ENCODE measurements at regions not wholly inside any gene's neighbourhood (a gene's known extent, or its start where the extent isn't known, plus 50 kb on each side); places are given as distances from the start of the nearest gene placed in this dataset.

DNA sequence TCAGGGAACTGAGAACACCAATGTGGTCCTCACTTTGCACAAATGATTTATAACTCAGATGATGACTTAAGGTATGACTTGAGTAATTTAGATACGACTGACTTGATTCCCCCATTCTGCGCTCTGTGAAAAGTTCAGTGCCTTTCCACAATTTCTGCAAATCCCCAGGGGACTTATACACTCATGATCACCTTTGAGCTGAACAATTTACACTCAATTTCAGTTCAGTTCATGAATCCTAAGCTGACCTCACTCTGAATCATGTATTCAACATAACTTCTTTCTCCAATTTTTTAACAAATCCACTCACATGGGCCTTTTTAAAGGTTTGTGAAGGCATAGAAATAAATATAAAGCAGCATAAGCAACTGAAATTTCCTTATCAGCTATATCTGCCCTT is 274.2 kb downstream of the FAM76B start:
- no peak for DNase-seq (ENCODE audit: low read depth in 2 of 2)

DNA sequence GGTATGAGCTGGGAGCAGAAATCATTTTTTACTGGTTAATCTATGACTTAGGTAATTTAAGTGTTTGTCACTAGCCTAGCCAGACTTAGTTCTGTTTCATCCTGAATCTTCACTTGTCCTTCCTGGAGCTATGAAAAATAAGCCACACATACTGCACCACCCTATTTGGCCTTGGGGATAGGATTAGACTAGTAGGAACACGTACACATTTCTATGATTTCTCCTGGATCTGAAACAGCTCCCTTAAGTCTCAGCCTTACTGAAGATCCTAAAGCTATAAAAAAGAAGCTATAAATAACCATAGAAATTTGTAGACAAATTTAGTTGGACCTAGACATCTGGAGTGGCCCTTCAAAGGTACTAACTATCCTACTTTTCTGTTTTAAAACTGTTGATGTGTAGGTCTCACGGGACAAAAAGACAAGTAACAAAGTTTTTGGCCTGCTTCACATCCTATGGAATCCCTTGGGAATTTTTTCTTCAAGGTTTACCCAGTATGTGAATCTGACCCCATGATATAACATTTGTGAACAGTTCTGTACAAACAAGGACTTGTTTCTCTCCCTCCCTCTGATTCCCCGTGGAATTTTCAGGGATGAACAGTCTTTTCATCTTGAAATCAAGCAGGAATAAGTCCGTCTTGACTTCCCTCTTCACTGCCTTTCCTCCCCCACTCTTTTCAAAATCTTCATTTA is 275.0 kb downstream of the FAM76B start:
- DNase-seq (ENCODE audit: low read depth in 2 of 2), result no peak

DNA sequence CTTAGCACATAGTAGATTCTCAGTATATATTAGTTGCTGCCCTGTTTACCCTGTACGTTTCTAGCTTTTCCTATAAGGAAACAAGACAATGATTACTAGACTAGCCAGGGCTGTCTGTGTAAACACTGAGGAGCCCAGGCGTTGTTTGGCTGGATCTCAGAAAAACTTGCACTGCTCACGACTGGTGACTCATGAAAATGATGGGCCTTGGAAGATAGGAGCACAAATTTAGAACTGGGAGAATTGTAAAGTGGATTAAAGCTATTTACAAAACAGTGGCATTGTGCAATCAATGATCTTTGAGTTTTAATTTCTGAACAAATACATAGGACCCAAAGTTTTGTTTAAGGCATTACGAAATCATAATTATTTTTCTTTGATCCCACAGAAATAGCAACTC is 276.9 kb downstream of the FAM76B start:
- DNase-seq (ENCODE audit: low read depth in 2 of 2), result no peak

DNA sequence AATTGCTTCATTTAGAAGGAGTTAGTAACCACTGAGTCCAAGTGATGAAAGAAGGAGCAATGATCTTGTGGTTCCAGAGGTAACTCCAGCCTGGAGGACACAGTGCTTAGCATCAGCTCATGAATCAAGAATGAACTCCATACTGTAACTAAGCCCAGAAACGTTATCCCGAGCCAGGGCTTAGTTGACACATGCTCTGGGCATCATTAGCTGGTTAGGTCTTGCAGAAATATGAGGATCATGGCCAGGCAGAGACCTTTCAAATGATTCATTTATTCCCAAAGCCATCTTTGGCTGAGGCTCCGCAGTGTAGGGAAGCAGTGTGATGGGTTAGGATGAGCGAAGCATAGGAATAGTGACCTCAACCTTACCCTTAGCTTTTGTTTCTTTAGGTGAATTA is 277.4 kb downstream of the FAM76B start:
- DNase-seq (ENCODE audit: low read depth in 2 of 2), result no peak

DNA sequence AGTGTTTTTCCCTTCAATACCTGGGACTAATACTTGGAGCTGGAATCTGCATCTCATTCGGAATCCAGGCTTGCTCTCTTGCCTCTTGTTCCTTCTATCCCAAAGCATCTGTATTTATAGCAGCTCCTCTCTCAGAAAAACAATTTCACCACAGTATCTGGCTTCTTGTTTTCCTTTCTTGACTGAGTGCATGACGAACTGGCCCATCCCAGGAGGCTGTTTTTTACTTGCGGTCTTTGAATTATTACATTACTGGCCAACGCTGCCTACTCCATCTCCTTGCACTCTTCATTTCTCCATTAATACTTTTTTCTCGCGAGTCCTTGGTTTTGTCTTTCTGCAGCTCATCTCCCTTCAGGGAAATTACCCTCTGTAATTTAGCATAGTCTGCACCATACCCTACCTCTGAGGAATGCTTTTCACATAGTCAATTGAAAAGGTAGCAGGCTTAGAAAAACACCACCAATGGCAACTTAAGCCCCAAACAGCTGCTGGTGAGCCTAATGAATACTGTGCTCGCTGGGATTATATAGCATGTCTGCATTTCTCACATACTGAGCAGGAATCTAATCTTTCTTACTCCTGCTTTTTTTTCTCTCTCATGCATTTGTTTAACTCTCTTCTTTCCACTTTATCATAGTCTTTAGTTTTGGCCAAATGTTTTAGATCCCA is 277.4 kb upstream of the SESN3 start:
- no peak for DNase-seq (ENCODE audit: low read depth in 2 of 2)

DNA sequence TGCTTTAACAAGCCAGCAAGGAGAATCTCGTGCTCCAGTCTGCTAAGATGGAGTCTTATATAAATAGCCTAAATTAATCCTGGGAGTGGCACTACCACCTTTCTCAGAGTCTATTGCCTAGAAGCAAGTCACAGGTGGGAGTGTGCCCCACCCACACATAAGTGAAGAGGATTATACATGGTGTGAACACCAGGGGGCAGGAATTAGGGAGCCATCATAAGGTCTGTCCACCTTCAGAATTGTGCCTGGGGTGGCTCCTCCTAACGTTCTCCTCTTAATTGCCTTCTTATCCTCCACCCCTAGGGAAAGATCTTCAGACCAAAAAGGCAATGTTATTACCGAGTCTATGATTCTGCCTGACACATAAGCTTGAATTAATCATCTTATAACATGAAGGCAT is 276.8 kb upstream of the SESN3 start:
- DNase-seq (ENCODE audit: low read depth in 2 of 2), result no peak

DNA sequence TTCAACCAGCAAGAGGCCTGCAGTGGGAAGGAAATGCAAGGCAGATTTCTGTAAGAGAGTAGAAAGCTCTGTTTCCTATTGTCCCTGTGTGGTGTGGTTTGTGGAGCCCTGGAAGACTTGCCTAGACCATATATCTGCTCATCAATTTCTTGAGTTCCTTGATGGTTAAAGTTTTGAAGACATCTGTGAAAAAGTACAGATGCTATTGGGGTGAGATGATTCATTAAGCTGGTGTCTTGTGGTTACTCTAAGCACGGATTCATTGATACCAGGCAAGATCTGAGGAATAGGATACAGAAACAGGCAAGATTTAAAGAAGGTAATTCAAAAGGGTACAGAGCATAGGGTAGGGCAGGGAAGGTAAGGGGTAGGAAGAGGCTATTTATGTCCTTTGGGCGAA is 275.8 kb upstream of the SESN3 start:
- DNase-seq (ENCODE audit: low read depth in 2 of 2), result no peak

DNA sequence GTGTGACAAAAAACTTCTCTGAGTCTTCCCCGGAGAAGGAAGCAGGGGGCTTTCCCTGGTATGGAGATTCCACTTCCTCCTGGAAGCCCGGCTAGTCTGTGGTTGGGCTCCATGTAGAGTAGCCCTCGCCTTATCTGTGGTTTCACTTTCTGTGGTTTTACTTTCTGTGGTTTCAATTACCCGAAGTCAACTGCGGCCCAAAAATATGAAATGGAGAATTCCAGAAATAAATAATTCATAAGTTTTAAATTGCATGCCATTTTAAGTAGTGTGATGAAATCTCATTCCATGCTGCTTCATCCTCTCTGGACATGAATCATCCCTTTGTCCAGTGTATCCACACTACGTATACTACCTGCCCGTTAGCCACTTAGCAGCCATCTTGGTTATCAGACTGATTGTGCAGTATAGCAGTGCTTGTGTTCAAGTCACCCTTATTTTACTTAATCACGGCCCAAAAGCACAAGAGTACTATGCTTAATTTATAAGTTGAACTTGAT is 275.0 kb upstream of the SESN3 start:
- DNase-seq (ENCODE audit: low read depth in 2 of 2), result no peak

DNA sequence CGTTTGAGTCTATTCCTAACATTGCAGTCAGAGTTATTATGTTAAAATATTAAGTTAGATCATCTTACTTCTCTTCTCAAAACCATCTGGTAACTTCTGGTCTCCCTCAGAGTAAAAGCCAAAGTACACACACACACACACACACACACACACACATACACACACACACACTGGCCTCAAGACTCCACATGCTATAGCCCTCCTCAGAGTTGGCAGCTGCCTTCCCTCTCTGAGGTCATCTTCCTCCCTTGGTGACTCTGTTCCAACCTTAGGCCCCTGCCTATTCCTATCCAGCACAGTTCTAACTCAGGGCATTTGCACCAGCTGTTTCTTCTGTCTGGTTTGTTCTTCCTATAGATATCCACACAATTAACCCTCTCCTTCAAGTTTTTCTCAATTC is 272.0 kb upstream of the SESN3 start:
- no peak for DNase-seq (ENCODE audit: low read depth in 2 of 2)

DNA sequence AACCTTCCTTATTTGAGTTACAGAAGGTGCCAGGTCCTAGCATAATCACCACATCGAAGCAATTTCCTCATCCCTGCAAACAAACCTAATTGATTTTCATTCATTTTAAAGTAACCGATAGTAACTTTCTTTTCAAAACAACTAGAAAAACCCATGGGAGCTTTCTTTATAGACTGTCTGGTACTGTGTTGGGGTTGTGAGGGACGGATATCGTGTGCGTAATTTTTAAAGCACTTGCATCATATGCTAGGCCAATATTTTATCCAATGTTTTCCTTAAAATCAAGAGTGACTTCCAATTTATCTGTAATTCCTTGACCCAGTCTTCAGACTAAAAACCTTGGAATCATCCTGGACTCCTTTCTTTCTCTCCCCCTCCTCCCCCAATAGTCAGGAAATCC is 271.5 kb upstream of the SESN3 start:
- no peak for DNase-seq (ENCODE audit: low read depth in 2 of 2)

DNA sequence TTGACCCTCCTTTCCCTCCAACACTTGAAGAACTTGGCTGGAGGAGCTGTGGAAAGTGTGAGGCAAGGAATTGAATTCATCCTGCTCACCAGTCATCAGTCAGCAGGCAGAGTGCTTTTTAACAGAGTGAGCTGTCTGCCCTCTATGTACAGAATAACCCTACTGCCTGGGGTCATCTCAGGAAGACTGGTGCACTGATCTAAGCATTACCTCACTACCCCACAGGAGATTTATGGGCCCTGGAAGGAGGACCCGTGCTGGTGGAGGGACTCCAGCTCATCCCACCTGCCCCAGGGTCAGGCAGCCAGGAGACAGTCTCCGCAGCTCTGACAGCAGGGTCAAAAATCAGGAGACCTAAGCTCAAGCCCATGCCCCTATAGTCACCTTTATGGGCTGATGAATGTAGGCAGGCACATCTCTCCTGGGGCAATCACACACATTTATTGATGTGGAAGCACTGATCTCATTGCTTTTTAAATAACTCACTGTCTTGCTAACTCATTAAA is 270.8 kb upstream of the SESN3 start:
- no peak for DNase-seq (ENCODE audit: low read depth in 2 of 2)

DNA sequence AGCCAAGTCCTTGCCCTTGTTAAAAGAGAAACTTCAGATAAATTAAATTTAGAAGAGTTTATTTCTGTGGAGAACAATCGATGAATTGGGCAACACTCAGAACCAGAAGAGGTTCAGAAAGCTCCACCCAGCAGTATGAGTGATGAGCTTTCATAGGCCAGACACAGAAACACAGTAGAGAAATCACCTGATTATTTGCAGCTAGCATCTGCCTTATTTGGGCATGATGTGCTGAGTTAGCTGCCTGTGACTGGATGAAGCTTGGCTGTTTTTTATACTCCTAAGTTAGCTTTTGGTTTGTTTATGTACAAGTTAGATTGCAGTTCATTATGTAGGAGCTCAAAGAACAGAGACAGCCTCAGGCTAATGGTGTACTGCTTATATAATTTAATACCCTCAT is 269.5 kb upstream of the SESN3 start:
- no peak for DNase-seq (ENCODE audit: low read depth in 2 of 2)

DNA sequence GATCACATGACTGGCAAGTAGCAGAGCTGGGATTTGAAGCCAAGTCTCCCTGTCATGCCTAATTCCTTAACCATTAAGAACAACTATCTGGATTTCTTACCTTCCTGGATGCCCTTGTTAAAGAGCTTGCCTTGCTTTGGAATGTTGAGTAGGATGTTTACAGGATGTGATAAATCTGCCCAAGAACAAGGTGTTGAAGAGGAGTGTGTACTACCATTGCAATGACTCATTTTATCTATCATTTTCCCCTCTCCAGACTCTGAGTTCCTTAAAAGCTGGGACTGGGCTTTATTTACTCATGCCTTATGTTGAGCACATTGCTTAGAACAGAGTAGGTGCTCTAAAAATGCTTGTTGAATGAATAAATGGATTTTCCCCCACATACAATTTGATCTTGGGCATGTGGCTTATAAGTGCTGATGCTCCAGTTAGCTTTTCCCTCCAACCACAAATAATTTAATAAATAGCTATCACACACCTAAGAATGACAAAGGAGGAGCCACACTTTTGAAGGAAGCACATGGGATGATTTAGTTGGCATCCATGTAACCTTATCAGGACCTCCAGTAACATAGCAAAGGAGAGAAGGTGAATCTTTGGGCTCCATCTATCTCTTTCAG is 268.6 kb upstream of the SESN3 start:
- DNase-seq (ENCODE audit: low read depth in 2 of 2), result no peak

DNA sequence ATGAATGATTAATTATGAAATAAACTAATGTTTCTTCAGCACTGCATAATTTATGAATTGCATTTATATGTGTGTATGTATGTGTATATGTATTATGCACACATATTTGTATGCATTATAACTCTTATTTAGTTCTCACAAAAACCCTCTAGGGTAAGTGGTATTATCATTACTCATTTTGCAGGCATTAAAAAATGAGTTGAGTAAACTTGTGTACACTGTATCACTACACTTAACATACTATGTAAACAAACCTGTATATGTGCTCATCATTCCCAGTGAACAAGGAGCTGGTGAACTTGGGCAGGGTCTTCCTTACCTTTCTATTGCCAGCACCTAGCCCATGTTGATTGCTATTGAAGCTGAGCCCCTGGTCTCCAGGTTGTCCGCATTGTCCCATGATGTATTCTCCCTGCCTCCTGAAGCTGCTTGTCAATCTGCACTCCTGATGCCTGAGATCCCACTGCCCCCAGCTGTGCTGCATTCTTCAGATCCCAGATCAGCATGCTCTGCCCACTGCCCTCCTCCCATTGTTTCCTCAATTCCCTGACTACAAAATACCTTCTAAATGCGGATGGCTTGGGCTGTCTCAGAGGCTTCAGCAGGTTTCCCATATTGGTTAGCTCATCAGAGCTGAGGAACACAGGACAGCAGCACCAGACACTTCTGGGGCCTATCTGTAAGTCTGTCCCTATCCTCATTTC is 267.9 kb upstream of the SESN3 start:
- DNase-seq (ENCODE audit: low read depth in 2 of 2), result no peak

DNA sequence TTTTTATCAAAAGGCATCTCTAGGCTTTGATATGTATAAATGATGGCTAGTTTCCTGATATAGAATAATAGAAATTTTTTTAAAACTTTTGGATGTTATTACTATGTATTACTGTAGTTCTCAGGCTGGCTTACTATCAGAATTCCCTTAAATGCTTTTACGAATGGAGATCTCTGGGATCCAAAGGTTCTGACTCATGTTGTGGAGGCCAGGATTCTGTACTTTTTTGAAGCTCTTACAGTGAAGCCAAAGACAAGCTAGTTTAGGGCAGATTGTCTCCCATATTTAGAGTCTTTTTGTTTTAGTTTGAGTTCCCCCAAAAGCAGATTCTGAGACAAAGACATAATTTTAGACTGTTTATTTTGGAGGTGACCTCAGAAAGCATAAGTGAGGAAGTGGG is 265.9 kb upstream of the SESN3 start:
- DNase-seq (ENCODE audit: low read depth in 2 of 2), result no peak

DNA sequence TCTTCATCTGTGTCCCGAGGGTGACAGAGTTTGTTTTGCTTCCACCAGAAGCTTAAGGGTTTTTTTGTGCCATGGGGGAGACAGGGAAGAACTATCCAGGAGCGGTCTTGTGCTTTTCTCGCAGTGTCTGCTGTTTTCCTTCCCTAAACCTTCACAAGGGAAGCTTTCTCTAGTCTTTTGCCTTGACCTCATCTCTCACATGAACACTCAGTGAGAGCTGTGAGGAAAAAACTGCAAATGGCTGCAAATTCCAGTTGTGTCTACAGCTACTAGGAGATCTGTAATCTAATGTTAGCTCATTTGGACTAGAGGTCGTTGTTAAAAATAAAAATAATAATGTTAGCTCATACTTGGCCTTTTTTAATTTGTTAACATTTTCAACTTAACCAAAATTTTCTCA is 264.7 kb upstream of the SESN3 start:
- no peak for DNase-seq (ENCODE audit: low read depth in 2 of 2)

DNA sequence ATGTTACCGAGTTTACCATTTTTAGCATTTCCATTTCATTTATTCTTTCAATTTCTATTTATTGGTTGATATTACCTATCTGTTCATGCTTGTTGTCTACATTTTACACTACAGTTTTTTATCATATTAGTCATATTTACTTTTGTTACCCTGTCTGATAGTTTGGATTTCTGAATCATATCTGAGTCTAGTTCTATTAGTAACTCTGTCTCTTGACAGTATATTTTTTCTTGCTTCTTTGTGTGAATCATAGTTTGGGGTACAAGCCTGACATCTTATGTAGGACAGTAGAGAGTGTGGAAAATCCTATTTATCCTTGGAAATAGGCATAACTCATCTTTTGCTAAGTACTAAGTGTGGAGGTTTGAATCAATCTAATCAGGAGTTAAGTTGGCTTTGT is 263.9 kb upstream of the SESN3 start:
- no peak for DNase-seq (ENCODE audit: low read depth in 2 of 2)

DNA sequence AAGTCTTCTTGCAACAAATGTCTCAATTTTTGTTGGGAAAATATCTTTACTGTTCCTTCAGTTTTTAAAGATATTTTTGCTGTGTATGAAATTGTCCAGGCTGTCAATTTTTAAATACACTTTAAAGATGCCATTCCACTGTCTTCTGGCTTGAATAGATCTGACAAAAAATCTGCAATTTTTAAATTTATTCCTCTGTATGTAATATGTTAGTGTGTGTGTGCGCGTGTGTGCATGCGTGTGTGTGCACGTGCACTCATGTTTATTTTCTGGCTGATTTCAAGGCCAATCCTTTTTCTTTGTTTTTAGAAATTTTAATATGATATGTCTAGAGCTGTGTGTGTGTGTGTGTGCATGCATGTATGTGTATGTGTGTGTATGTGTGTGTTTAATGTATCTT is 263.2 kb upstream of the SESN3 start:
- DNase-seq (ENCODE audit: low read depth in 2 of 2), result no peak

DNA sequence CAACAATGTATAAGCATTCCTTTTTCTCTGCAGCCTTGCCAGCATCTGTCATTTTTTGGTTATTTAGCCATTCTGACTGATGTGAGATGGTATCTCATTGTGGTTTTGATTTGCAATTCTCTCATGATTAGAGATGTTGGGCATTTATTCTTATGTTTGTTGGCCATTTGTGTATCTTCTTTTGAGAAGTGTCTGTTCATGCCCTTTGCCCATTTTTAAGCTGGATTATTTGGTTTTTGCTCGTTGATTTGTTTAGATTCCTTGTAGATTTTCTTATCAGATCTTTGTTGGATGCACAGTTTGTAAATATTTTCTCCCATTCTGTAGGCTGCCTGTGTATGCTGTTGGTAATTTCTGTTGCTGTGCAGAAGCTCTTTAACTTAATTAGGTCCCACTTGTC is 259.6 kb upstream of the SESN3 start:
- no peak for DNase-seq (ENCODE audit: low read depth in 2 of 2)

DNA sequence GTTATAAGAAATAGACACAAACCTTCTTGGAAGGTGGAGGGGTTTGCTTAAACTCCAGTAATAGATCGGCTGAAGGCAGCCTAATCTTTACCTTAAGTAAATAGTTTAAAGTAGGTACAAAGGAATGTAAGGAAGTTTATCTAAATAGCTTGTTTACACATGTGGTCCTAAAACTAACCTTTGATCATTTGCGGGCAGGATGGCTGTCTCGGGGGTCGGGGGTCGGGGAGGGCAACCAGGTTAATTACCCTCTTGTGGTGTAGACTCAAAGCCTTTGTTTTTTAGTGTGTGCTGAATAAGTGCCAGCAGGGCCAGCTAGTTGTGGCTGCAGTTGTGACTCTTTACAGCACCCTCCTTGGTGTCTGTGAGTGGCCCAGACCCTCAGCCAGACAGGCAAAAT is 256.9 kb upstream of the SESN3 start:
- DNase-seq (ENCODE audit: low read depth in 2 of 2), result no peak

DNA sequence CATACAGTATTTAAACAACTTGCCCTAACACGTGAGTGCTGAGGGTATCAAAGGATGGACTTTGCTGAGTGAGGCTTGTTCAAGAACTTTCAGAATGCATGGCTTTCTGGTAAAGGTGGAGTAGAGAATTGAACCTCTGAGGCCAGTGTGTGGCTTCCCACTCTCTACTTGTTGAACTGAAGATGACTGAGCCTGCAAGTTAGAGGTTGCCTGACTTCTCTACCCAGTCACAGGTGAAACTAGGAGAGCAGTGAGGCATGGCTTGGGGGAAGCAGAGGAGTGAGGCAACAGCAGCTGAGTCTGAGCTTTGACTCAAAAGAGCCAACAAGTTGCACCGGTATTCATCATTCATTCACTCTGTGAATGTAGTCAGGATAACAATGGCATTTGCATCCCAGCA is 256.4 kb upstream of the SESN3 start:
- DNase-seq (ENCODE audit: low read depth in 2 of 2), result no peak

DNA sequence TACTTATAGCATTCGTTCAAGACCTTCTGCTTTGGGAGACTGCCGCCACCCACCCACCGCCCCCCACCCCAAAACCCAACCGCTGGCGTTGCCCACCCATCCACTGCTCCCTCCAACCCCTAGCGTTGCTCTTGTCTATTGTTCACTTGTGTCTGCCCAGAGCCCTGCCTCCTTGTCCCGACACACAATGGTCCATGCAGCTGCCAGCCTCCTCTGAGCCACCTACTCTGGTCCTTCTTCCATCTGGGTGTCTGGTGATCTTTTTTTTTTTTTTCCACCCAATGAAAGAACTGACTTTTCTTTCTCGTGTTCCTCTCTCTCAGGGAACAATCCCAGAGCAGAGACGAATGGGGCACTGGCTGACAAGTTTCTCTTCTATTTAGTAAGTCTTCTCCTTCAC is 256.0 kb upstream of the SESN3 start:
- no peak for DNase-seq (ENCODE audit: low read depth in 2 of 2)

DNA sequence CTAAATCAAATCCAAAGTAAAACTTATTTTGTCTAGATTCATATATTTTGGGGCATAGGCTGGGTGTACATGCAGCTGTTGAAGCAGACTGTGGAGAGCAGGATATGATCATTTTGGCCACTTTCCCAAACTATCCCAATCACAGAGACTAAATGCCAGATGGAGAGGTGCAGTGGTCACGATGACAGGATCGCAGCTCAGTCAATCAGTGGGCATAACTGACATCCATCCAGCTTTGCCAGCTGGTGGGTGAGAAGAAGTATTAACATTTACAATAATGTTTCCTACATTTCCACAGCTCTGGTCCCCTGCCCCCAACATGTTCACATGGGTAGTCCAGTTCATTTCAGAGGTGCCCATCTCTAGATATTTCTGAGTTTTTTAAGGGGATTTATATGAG is 255.5 kb upstream of the SESN3 start:
- DNase-seq (ENCODE audit: low read depth in 2 of 2), result no peak

Measured in stimulated activated CD4-positive, alpha-beta T cell treated with anti-CD3 and anti-CD28 coated beads, Interleukin-1b, Interleukin-23, amount 100 ng/mL, for 1 hour (primary cell).